ENCODE measurements at regions not wholly inside any gene's neighbourhood (a gene's known extent, or its start where the extent isn't known, plus 50 kb on each side); places are given as distances from the start of the nearest gene placed in this dataset.

DNA sequence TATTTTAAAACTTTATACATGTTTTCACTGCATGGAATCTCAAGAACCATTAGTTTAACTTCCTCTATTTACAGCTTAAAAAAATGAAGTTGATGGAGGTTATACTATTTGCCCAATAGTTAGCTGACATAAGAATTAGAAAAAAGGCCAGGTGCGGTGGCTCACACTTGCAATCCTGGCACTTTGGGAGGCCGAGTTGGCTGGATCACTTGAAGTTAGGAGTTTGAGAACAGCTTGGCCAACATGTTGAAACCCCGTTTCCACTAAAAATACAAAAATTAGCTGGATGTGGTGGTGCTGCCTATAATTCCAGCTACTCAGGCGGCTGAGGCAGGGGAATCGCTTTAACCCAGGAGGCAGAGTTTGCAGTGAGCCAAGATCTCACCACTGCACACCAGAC, 125.1 kb upstream of the CDH19 start:
- TF ChIP-seq, protein P1, sequence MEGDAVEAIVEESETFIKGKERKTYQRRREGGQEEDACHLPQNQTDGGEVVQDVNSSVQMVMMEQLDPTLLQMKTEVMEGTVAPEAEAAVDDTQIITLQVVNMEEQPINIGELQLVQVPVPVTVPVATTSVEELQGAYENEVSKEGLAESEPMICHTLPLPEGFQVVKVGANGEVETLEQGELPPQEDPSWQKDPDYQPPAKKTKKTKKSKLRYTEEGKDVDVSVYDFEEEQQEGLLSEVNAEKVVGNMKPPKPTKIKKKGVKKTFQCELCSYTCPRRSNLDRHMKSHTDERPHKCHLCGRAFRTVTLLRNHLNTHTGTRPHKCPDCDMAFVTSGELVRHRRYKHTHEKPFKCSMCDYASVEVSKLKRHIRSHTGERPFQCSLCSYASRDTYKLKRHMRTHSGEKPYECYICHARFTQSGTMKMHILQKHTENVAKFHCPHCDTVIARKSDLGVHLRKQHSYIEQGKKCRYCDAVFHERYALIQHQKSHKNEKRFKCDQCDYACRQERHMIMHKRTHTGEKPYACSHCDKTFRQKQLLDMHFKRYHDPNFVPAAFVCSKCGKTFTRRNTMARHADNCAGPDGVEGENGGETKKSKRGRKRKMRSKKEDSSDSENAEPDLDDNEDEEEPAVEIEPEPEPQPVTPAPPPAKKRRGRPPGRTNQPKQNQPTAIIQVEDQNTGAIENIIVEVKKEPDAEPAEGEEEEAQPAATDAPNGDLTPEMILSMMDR (IDR thresholded peaks at IDR 0.05 in 2 of 3, conservative IDR thresholded peaks at IDR 0.05 in 1 of 3; ENCODE audit: borderline replicate concordance in 1 of 3, insufficient read depth in 1 of 3, low read depth in 2 of 3, low read length in 2 of 3) = no peak
- TF ChIP-seq POLR2A (IDR thresholded peaks at IDR 0.05; ENCODE audit: borderline replicate concordance, extremely low read depth, insufficient read depth, insufficient read length) = no peak
- TF ChIP-seq TCF7L2 (IDR thresholded peaks at IDR 0.05; ENCODE audit: borderline replicate concordance, extremely low read depth, insufficient read depth, insufficient read length) = no peak
- TF ChIP-seq CEBPB (IDR thresholded peaks at IDR 0.05; ENCODE audit: low read depth) = no peak
- TF ChIP-seq, protein P2, sequence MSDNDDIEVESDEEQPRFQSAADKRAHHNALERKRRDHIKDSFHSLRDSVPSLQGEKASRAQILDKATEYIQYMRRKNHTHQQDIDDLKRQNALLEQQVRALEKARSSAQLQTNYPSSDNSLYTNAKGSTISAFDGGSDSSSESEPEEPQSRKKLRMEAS (IDR thresholded peaks at IDR 0.05) = no peak
- TF ChIP-seq, protein P3, sequence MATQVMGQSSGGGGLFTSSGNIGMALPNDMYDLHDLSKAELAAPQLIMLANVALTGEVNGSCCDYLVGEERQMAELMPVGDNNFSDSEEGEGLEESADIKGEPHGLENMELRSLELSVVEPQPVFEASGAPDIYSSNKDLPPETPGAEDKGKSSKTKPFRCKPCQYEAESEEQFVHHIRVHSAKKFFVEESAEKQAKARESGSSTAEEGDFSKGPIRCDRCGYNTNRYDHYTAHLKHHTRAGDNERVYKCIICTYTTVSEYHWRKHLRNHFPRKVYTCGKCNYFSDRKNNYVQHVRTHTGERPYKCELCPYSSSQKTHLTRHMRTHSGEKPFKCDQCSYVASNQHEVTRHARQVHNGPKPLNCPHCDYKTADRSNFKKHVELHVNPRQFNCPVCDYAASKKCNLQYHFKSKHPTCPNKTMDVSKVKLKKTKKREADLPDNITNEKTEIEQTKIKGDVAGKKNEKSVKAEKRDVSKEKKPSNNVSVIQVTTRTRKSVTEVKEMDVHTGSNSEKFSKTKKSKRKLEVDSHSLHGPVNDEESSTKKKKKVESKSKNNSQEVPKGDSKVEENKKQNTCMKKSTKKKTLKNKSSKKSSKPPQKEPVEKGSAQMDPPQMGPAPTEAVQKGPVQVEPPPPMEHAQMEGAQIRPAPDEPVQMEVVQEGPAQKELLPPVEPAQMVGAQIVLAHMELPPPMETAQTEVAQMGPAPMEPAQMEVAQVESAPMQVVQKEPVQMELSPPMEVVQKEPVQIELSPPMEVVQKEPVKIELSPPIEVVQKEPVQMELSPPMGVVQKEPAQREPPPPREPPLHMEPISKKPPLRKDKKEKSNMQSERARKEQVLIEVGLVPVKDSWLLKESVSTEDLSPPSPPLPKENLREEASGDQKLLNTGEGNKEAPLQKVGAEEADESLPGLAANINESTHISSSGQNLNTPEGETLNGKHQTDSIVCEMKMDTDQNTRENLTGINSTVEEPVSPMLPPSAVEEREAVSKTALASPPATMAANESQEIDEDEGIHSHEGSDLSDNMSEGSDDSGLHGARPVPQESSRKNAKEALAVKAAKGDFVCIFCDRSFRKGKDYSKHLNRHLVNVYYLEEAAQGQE (IDR thresholded peaks at IDR 0.05; ENCODE audit: low read depth) = no peak
- no peak for TF ChIP-seq RAD21 (IDR thresholded peaks at IDR 0.05; ENCODE audit: low read depth)
- TF ChIP-seq ZBTB33 (IDR thresholded peaks at IDR 0.05; ENCODE audit: extremely low read depth, insufficient replicate concordance, low read length) = no peak
- TF ChIP-seq ZFX (IDR thresholded peaks at IDR 0.05) = no peak
- TF ChIP-seq EZH2phosphoT487 (IDR thresholded peaks at IDR 0.05; ENCODE audit: borderline replicate concordance) = no peak
- TF ChIP-seq JUND (IDR thresholded peaks at IDR 0.05) = no peak
- TF ChIP-seq SIN3A (IDR thresholded peaks at IDR 0.05; ENCODE audit: low read depth) = no peak
- TF ChIP-seq POLR2AphosphoS5 (IDR thresholded peaks at IDR 0.05; ENCODE audit: low read depth, low read length) = no peak

Data from HCT116 (cell line).